Activated CD8-positive, alpha-beta memory T cell treated with anti-CD3 and anti-CD28 coated beads, Interleukin-2, amount 50 U/mL, for 1 hour (primary cell): ENCODE measurements at regions not wholly inside any gene's neighbourhood (a gene's known extent, or its start where the extent isn't known, plus 50 kb on each side); places are given as distances from the start of the nearest gene placed in this dataset.
"Not testable (repeated sequence)": the region's sequence is repeated elsewhere in the genome, so short reads cannot be mapped to it uniquely, and the experiment has no call there.

Experiments used
- DNase-seq: peaks from one replicate; pipeline ENCODE4 v3.0.0-alpha.2; 2020; ENCODE audit errors: extremely low read depth

GRCh38 chr11:95435628-95436353 is 204.8 kb upstream of the SESN3 start:
- no peak for DNase-seq

- no peak for DNase-seq
Observed at GRCh38 chr11:95435192-95435591, 204.2 kb upstream of the SESN3 start.

- no peak for DNase-seq
Observed at GRCh38 chr11:95434489-95435057, 203.6 kb upstream of the SESN3 start.

GRCh38 chr11:95434009-95434408 is 203.0 kb upstream of the SESN3 start:
- DNase-seq, result no peak

- DNase-seq, result no peak
Observed at GRCh38 chr11:95432714-95433503, 201.9 kb upstream of the SESN3 start.

GRCh38 chr11:95429376-95429907 is 198.4 kb upstream of the SESN3 start:
- DNase-seq, result no peak

GRCh38 chr11:95426823-95427462 is 195.9 kb upstream of the SESN3 start:
- no peak for DNase-seq

- DNase-seq, result no peak
Observed at GRCh38 chr11:95419915-95420314, 188.9 kb upstream of the SESN3 start.

- DNase-seq, result no peak
Observed at GRCh38 chr11:95418916-95419315, 187.9 kb upstream of the SESN3 start.

- DNase-seq, result no peak
Observed at GRCh38 chr11:95417832-95418231, 186.8 kb upstream of the SESN3 start.

GRCh38 chr11:95415837-95416304 is 184.9 kb upstream of the SESN3 start:
- no peak for DNase-seq

GRCh38 chr11:95414217-95414616 is 183.2 kb upstream of the SESN3 start:
- DNase-seq, result no peak

GRCh38 chr11:95413761-95414160 is 182.8 kb upstream of the SESN3 start:
- DNase-seq, result no peak

- DNase-seq, result no peak
Observed at GRCh38 chr11:95413021-95413420, 182.0 kb upstream of the SESN3 start.

GRCh38 chr11:95412074-95412473 is 181.1 kb upstream of the SESN3 start:
- no peak for DNase-seq

GRCh38 chr11:95410707-95411106 is 179.7 kb upstream of the SESN3 start:
- not testable (repeated sequence) for DNase-seq

GRCh38 chr11:95406271-95406670 is 175.3 kb upstream of the SESN3 start:
- no peak for DNase-seq

GRCh38 chr11:95404370-95404769 is 173.4 kb upstream of the SESN3 start:
- DNase-seq, result no peak

GRCh38 chr11:95398437-95399112 is 167.6 kb upstream of the SESN3 start:
- no peak for DNase-seq

- no peak for DNase-seq
Observed at GRCh38 chr11:95392644-95393043, 161.6 kb upstream of the SESN3 start.

- no peak for DNase-seq
Observed at GRCh38 chr11:95389427-95389826, 158.4 kb upstream of the SESN3 start.
